IPS-18c (cell line): ENCODE measurements at regions not wholly inside any gene's neighbourhood (a gene's known extent, or its start where the extent isn't known, plus 50 kb on each side); places are given as distances from the start of the nearest gene placed in this dataset.

Source experiments
- H3K4me3 ChIP-seq: 2 replicates; pipeline ENCODE4 v1.7.0; 2013; ENCODE audit warnings: low read depth, mild to moderate bottlenecking, low read length, moderate library complexity; ENCODE audit not compliant: insufficient read depth
- H3K9me3 ChIP-seq: one replicate; pipeline ENCODE4 v1.6.1; 2013; ENCODE audit warnings: mild to moderate bottlenecking, low read length, moderate library complexity; ENCODE audit not compliant: control insufficient read depth, insufficient read depth

DNA sequence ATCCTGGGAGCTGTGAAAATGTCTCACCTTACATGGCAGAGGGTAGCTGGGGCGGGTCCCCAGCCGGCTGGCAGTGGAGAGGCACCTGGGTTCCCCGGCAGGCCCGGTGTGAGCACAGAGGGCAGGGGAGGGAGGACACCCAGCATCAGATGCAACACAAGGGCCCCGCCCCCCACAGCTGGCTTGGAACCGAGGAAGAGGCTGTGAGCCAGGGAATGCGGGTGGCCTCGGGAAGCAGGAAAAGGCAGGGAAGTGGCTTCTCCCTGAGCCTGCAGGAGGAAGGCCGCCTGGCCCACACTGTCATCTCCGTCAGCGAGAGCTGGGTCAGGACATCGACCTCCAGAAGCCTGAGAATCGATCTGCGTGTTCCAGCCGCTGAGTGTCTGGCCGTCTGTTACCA is 87.3 kb downstream of the SIK1 start:
- H3K9me3 ChIP-seq = peaks cover 2% of the 10 kb centered on the region

DNA sequence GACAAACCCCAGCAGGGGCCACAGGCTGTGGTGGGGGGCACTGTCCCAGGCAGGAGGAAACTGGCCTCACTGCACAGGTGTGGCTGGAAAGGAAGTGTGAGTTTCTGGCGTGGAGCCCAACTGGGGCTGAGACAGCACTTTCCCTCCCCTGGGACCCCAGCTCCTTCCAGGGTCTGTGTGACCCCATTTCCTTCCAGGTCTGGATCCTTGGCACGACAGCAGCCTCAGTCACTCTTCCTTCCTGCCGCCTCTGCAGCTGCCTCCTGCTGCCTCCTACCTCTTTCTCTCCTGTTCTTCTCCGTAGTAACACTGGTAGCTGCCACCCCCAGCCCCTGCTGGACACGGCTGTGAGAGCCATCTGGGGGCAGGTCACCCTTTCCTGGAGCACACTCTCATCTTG is 88.0 kb downstream of the SIK1 start:
- peaks cover 2% of the 10 kb centered on the region for H3K9me3 ChIP-seq
- no peak overlapping the region for H3K4me3 ChIP-seq

More for the DNA sequence above, 87.3 kb downstream of the SIK1 start:
- H3K4me3 ChIP-seq = no peak overlapping the region

DNA sequence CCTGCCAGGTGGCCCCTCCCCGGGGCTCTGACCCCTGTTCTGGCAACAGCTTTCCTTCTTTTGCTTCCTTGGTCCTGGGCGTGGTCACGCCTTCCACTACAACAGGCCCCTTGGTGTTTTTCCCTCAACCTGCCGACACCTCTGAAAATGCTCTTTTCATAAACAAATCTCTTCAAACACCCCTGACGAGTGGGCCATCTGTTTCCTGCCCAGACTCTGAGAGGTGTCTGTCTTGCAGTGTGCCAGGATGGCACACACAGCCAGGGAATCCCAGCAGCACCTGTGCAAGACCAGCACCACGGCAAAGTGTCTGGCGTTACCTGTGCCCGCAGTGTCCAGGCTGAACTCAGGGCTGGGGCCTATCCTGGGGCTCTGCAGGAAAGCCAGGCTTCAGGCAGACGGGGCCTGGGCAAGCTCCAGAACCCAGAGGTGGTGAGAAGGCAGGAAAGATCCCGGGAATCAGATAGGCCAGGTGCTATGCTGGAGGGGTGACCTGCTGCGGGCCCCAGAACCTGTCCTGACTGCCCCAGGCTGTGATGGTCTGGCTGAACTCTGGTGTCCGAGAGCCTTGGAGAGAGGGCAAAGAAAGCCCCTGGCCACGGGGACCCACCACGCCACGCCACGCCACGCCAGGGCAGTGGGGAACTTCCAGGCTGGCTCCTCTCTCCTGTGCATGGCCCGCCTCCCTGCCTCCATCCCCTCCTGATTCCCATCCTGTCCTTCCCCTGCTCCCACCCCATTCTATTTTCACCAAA is 88.9 kb downstream of the SIK1 start:
- peaks cover 2% of the 10 kb centered on the region for H3K9me3 ChIP-seq
- H3K4me3 ChIP-seq = no peak overlapping the region

DNA sequence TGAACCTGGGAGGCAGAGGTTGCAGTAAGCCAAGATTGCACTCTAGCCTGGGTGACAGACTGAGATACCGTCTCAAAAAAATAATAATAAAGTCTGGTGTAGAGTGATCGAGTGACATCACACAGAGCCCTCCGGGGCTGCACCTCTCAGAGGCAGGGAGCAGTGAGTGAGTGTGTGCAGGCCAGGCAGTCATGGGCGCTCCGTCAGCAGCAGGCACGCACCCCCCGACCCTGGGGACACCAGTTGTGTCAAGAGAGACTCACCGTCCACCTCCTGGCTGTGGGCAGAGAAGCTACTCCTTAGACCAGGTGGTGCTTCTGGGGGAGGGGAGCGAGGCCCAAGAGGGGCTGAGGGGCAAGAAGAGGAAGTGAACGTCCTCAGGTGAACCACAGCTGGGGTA is 91.8 kb downstream of the SIK1 start:
- Histone ChIP-seq H3K9me3 (peaks cover 2% of the 10 kb centered on the region), H3K4me3 (no peak overlapping the region)

DNA sequence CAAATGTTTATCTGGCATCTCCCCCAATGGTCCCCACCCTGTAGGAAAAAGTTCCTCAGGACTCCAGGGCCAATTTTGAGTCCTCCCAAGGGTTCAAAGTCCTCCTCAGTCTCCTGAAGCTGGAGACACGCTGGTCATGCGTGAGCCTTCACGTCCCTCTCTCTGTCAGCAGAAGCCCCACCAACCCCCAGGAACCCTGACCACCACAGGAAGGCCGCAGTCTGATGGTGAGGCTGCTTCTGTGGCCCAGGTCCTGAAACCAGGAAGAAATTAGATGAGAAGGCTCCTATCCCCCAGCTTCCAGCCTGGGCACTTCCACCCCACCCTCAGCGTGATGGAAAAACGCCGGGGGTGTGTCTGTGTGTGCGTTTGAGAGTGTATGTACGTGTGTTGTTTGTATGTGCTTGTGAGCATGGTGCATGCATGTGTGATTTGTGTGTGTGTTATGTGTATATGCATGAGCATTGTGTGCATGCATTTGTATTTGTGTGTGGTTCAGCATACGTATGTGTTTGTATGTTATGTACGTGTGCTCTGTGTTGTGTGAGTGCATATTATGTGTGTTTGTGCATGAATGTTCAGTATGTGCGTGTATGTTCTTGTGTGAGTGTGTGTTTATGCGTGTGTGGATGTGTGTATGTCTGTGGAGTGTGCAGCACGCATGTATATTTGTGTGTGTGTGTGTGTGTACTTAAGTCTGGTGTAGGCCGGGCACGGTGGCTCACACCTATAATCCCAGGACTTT is 92.5 kb downstream of the SIK1 start:
- Histone ChIP-seq H3K9me3 (peaks cover 2% of the 10 kb centered on the region), H3K4me3 (no peak overlapping the region)

DNA sequence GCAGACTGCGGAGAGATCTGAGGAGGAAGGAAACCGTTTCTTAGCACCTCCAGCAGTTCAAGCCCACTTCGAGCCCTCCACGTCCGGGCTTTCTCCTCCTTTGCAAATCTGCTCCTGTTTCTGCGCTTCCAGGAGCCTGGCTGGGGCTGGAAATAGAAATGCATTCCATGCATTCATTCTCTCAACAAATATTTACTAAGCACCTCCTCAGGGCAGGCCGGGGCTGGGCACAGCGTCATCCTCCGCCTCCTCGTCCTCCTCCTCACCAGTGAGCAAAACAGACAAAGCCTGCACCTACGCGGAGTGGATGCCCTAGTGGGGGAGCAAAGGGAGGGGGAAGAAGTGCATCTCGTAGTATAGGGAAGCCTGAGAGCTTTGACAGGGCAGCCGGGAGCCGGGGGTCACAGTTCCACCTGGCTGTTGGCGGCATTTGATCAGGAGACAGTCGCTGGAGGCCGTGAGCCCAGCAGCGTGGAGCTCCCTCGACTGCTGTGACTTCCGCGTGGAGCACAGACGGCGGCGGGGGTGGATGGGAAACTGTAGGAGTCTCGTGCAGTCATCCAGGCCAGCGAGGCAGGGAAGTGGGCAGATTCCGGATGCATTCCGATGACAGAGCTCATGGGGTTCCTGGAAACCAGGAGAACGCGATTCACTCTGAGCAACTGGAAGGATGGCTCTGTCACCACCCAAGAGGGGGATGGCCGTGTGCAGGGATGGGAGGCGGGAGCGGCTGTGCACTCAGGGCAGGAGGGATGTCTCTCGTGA is 93.5 kb downstream of the SIK1 start:
- H3K4me3 ChIP-seq = no peak overlapping the region; the same call in 1 of the 2 replicates
- peaks cover 4% of the 10 kb centered on the region for H3K9me3 ChIP-seq

DNA sequence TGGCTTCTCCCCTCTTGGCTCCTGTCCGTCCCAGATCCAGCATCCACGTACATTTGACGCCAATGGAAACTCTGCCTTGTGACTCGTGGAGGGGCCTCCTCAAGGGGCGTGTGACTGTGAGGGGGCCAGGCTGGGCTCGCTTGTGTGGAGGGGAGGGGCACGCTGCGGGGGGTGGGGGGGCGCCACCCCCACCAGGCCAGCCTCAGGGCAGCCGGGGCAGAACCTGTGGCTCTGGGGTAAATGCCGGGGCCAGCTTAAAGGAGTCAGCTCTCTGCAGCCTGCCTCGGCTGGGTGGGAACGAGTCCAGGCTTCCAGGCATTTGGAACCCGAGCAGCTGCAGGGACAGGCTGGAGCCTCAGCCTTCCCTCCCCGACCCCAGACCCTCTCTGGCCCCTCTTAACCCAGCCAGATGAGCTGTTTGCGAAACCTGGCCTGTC is 94.1 kb downstream of the SIK1 start:
- H3K9me3 ChIP-seq = peaks cover 4% of the 10 kb centered on the region
- no peak overlapping the region; the same call in 1 of the 2 replicates for H3K4me3 ChIP-seq

DNA sequence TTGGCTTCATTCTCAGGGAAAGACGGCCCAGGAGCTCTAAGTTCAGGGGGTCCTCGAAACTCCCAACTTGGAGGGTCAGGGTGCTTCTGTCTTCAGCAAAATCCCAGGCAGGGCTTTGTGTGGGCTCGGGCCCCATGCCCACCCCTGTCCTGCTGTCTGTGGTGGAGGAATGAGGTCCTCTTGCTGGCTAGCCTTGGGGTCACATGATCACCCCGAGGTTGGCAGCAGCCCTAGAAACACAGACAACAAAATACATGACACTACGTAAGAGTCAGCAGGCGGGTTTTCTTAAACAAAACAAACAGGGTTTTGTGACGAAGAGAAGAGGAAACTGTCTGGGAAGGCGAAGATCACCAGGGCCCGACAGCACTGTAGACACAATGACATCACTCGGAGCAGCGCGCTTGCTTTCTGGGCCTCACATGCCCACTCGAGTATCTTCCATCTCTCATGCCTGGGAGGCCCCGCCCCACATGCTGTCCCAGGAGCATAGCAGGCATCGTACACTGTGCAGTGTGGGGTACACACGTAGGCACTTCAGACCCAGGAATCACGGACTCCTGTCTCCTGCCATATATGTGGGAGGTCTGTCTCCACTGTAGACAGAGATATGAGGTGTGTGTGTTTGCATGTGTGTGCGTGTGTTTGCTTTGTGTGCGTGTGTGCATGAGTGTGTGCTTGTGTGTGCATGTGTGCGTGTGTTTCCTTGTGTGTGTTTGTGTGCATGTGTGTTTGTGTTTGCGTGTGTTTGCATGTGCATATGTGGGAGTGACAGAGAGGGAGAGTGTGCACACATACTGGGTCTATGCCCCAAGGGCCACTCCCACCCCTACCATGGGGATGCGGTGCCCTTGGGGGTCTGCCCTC is 94.7 kb downstream of the SIK1 start:
- Histone ChIP-seq H3K4me3 (no peak overlapping the region), H3K9me3 (peaks cover 2% of the 10 kb centered on the region)

DNA sequence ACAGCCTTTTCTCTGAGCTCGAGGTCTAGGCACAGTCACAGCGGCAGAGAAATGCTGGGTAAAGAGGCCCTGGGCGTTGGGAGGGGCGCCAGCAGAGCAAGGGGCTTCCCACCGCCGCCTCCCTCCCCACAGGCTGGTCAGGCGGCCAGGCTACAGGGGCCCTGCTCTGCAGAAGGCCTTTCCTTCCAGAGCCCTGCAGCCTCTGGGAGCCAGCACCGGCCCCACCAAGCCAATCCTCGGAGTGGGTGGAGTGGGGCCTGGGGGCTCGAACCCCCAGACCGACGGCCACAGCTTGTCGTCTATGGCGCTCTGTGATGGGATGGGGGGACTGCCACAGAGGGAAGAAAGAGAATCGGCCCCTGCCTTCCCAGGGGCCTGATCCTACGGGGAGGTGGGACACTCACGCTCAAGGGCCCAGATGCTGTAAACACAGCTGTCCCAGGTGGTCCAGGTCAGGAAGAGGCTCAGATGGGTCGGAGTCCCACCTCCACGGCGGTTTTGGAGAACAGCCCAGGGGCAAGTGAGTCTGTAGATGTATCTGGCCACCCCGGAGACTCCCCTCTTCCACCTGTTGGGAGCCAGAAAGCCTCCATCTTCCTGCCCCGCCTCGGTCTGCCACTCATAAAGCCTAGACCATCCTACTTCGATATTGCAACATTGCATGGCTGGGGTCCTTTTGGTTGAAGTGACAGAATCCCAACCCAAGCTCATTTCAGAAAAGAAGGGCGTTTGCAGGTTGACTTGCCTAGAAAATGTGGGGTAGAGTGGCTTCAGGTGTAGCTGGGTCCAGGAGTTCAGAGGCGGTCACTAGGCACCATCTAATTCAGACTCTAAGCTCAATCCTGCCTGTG is 95.6 kb downstream of the SIK1 start:
- Histone ChIP-seq H3K9me3 (peaks cover 2% of the 10 kb centered on the region), H3K4me3 (no peak overlapping the region)

DNA sequence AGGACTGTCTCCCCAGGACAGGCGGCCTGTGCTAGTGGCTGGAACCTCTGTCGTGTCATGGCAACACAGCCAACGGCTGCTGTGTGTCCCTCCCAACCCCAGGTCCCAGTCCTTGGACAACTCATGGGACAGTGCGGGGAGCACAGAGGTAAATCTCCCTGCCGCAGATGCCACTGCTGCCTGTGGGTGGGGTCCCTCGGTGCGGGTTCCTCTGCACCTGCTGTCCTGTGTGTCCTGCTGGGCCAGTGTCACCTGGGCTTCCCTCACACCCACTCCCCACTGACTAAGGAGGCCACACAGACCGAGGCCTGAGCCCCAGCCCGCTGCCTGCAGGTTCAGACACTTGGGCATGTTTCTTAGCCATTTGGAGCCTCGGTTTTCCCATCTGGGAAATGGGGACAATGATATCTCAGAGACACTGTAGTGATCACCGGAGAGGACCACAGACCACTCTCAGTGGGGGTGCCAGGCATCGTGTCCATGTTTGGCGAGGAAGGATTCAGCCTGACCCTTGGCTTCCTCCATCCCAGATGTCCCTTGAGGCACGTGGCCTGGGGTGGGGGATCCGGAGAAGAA is 96.5 kb downstream of the SIK1 start:
- H3K4me3 ChIP-seq = no peak overlapping the region
- H3K9me3 ChIP-seq = peaks cover 2% of the 10 kb centered on the region

DNA sequence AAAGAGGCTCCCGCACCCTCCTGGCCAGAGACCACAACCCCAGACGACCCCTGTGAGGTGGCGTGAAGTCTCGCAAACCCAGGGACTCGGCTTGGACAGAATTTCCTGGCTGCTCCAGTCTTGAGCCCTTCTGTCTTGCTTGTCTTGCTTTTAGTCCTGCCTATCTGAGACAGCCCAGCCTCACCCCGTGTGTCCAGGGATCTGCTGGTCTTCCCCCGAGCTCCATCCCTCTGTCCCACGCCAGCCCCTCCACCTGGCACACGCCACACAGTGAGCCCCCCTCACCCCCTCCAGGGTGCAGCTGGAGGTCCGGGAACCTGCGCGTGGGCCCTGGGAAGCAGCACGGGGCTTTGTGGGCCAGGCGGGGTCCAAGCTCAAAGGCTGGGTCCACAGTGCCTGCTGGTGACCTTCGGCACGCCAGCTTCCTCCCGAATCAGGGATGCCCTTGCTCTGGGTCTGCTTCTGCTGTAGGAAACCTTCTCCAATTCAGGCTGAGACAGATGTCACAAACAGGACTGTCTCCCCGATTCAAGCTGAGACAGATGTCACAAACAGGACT is 97.1 kb downstream of the SIK1 start:
- Histone ChIP-seq H3K9me3 (peaks cover 2% of the 10 kb centered on the region), H3K4me3 (no peak overlapping the region)

DNA sequence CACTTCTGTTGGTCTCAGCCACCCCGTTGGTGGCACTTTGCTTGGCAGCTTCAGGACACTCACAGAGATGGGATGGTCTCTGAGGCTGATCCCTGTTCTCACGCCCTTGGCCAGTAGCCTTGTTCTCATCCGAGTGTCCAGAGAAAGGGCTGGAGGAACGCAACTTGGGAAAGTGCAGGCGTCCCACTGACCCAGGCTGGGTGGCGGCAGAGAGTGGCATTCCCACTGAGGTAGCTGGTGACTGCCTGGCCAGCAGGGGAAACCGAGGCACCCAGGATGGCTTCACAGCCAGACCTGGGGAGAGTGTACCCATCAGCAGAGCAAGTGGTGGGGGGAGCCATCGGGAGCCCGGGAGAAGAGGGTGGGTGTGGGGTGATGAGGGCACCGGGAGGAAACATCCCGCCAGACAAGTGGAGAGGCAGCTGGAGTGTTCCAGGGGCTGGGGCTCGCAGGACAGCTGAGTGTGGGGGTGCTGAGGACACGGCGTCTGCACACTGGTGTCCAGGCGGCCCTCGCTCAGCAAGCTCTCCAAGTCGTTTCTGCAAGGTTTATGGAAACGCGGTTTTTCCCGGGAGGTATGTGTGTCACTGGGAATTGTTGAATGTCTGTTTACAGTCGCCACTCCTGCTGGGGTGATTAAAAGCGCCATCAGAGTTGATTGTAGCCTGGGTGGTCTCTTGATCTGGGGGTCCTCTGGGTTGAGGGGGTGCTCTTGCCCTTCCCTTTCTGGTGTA is 97.8 kb downstream of the SIK1 start:
- Histone ChIP-seq H3K9me3 (peaks cover 2% of the 10 kb centered on the region), H3K4me3 (no peak overlapping the region)

DNA sequence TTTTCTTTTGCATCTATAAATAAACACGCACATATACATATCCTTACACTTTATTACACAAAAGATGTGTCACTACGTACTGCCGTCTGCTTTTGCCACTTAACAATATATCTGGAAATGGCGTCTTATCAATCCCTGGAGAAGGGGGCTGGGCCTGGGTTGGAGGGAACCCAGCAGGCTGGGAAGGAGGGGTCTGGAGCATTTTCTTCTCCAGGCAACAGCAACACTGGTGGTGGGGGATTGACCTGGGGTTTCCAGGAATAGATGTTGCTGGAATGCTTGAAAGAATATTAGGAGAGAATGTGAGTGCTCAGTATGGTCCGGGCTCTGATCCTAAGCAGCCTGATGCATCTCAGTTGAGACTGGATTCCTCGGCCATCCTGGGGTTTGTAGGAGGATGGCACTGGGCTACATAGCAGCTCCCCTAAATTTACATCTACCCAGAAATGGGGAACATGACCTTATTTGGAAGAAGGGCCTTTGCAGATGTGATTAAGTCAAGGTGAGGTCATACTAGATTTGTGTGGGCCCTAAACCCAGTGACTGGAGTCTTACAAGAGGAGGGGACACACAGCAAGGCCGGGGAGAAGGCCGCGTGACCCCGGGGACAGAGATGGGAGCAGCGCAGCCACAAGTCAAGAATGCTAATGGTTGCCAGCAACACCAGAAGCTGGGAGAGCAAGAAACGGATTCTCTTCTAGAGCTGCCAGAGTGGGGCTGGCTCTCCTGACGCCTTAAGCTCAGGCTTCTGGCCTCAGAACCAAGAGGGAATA is 98.6 kb downstream of the SIK1 start:
- Histone ChIP-seq H3K9me3 (peaks cover 2% of the 10 kb centered on the region), H3K4me3 (no peak overlapping the region)

DNA sequence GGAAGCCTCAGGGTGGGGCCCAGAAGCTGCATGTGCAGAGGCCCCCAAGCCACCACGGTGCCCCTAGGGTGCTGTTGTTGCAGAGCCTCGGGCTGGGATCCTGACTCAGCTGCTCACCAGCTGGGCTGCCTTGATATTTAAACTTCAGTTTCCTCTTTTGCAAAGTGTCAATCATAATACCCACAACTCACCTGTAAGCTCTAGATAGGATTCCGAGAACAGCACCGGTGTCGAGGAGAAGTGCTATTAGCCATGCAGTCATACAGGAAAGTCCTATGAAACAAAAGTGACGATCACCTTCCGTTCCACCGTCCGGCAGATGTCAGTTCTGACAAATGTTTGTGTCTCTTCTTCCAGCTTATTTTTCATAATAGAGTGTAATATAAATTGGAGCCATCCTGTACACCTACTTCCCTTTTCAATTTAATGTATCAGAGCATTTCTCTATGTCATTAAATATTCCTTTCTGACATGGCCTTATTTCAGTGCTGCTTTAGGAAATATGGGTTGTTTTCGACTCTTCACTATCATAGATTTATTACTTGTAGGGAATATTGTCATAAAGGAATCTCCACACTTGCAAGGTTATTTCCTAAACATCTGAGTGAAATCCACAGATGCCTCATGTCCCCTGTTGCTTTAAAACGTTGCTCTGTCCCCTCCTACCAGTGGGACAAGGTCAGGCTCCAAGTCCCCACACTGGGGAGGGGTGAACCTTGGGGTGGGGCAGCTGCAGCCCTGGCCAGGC is 100.8 kb downstream of the SIK1 start:
- peaks cover 2% of the 10 kb centered on the region for H3K9me3 ChIP-seq
- H3K4me3 ChIP-seq = no peak overlapping the region
